ENCODE measurements at regions not wholly inside any gene's neighbourhood (a gene's known extent, or its start where the extent isn't known, plus 50 kb on each side); places are given as distances from the start of the nearest gene placed in this dataset.
A peak's percentile ranks its signal among the peaks of the same experiment; 100 is the strongest.
"Not testable (repeated sequence)": the region's sequence is repeated elsewhere in the genome, so short reads cannot be mapped to it uniquely, and the experiment has no call there.

DNA sequence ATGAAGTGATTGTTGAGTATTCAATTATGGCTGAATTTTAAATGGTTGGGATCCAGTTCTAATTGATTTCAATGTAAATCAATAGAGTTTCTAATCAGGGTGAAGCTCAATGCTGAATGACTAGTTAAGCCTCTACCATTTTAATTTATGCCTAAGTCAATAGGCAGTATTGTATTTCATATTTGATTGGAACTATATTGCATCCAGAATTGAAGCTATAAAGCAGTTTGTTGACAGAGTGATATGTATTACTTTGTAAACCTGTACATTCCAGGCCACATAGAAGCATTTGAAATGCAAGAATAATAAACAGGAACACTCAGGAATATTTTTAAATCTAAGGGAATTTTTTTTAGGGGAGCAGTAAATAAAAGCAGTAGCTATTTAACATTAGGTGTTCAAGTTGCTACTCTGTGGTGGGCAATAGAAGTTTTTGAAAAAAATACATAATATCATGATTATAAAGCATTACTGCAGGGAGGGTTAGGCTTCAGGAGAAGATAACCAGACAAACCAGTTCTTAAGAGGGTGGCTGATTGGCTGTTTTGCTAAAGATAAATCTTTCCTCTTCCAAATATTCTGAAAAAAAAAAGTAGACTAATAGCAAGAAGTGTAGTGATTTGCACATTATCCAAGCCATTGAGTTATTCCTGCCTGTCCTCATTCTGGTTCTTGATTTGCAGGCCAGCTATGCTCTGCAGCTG is 492.0 kb upstream of the MEF2C start:
- no peak for DNase-seq

DNA sequence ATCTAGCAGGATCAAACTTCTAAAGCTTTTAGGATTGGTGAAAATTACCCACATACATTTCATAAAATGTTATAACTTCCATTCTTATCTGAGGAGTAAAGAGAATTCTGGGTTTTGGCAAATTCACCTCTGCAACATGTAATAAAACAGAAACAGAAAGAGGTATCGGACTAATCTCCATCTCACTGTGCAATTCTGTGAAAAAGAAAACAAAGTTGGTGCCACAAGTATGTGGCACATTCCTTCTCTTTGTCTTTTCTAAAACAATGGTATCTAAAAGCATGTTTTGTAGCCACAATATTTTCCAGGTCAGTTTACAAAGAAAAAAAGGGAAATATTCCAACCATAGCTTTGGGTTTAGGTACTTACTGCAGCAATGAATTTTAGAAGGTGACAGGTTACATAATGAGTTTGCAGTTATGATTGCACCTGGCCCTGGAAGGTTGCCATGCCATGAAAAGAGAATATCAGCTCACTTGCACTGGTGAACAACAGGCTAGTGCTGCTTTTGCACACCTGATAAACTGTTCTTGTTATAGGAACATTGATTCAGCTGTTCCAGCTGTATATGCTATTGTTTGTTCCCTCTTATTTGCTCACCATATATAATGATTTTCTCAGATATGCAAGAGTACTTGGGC is 491.3 kb upstream of the MEF2C start:
- DNase-seq = no peak

DNA sequence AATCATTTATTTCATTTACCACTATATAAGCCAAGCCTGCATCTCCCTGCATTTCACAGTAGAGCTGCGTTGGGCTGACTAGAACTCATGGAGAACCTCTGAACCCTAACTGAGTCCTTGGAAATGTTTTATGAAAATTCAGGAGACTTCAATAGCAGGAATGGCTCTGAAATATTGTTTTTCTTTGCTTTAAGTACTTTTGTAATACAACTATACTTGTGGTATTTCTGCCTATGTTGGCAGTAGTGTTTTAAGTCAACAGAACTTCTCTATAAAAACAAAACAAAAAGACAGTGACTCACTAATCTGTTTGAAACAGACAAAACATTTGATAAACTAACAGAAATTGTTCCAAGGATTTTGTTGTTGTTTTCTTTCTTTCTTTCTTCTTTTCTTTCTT is 489.2 kb upstream of the MEF2C start:
- DNase-seq = no peak

DNA sequence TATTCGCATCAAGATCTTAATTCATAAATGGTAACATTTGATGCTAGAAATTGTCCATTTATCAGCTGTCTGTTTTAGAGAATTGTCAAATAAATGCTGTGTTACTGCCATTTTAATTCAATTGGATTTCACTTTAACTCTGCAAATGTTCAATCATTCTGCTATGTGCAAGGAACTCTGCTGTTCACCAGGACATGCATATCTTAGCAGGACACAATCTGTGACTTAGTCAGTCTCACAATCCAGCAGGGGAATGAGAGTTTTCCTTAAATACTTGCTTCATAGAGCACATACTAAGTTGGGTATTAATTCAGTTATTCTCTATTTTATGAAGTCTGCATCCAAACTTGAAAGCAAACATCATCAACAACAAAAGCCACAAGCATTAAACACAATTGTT is 488.7 kb upstream of the MEF2C start:
- DNase-seq = no peak

DNA sequence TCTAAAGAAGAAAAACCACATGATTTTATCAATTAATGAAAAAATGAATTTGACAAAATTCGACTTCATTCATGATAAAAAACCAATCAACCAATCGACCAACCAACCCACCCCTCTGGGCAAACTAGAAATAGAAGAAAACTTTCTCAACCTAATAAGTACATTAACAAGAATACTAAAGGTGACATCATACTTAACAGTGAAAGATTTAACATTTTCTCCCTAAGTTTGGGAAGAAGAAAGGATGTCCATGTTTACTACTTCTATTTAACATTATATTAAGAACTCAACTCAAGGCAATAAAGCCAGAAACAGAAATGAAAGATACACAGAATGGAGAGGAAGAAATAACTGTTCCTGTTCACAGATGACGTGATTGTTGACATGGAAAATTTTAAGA is 476.1 kb upstream of the MEF2C start:
- DNase-seq = no peak

DNA sequence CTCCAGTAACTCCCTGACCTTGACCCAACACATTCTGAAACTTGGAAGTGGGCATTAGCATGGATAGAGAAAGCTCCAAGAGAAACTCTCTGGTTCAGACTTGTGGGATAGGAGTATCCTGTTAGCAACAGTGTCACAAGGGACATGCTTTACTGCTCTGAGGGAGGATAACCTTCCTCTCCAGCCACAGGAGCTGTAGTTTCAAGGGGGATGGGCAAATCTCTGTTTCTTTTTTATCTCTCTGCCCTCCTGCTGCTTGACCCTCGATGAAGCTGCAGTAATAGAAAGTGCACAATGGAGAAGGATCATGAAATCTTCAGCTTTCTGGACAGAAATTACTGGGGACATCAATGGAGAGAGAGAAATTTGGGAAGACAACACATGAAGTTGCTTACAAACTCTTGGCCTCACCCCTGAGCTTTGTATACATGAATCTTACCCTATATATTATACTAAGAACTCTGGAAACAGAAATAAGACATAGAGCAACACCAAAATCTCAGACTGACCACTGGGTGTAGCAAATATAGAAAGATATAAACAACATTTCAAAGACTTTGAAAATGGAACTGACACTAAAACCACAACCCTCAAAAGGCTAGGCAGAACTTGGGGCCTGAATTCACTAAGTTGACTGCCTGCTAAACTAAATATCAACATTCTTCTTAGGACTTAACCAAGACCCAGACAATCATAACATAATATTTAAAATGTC is 471.0 kb upstream of the MEF2C start:
- DNase-seq = no peak

DNA sequence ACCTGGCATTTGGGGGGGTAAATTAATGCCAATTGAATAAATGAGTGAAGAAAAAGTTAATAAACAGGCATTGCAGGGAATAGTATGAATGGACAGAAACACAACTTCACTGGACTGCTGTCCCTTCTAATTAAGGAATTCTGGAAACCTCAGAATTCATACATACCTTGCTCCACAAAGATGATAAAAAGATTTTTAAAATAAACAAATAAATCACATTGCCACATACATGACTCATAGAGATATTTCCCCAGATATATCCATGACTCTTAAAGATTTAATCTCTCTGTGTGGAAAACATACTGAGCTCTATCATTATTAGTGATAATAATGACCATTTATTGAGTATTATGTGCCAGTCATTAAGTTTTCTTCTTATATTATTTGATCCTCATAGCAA is 469.0 kb upstream of the MEF2C start:
- DNase-seq = no peak

DNA sequence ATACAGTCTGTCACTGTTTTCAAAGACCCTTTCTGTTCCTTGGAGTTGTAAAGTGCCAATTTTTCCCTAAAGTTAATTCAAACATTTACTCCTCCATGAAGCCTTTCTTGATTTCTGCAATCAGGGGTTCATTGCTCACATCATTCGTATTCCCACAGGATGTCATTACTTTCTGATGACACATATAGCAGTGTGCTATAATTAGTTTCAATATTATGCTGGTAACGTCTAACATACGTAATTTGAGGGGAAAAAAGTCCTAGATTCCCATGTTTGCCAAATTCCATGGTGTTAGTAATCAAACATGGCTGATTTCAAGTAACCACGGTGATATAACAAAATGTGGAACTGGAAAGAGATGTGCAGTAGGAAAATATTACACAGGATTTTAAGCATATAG is 468.2 kb upstream of the MEF2C start:
- DNase-seq = no peak

DNA sequence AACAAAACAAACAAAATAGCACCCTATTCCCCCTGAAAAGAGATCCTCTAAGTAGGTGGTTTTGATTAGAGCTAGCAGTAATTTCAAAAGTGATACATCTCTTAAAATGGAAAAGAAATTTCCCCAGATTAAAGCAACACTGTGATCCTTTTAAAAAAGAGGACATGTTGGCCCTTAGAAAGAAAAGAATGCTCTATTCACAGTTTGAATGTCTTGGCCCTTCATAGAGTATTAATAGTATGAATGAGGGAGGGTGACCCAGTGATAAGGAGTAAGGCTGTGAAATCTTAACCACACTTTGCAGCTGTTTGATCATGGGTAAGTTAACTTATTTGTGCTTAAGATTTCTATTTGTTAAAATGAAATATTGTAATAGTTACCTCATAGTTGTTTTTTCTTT is 467.7 kb upstream of the MEF2C start:
- no peak for DNase-seq

DNA sequence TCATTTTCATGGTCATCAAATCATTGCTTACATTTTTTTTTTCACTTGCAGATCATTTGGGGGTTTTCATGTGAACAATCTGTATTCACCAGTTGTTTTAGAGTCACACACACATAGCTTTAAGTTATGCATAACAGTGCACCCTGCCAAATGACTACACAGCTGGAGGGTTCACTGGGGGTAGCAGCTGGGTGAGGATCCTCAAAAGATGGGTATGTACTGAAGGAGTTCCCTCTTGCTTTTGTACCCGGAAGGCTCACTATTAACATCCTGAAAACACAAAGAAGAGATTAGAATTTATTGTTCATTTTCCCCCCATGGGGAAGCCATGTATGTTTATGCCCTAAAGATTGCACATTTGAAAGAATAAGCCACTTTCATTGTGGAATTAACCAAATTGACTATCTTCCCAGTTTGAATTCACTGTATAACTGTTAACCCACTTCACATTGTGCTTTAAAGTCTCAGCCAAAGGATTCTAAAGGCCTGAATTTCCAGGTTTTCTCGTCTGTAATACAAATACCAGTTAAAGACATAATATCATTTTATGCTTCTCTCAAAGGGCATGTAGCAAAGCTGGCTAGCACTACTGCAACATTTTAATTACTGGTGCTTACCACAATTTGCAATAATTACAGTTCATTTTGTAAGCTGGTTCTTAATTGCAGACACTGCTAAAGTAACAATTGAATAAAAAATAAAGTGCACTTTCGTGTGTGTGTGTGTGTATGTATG is 466.4 kb upstream of the MEF2C start:
- no peak for DNase-seq

DNA sequence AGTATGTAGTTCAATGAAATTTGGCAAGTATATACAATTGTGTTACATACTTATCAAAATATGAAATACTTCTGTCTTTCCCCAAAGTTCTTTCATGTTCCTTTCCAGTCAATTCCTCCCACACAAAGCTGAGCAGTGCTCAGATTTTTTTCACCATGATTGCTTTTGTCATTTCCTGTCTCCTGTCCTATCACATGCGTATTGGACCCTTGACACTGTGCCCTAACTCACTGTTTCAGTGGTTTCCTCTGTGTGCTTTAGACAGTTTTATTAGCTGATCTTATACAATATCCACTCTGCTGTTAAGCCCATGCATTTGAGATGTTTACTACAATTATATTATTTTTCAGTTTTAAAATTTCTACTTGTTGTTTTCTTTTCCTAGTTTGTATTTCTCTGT is 463.6 kb upstream of the MEF2C start:
- no peak for DNase-seq

DNA sequence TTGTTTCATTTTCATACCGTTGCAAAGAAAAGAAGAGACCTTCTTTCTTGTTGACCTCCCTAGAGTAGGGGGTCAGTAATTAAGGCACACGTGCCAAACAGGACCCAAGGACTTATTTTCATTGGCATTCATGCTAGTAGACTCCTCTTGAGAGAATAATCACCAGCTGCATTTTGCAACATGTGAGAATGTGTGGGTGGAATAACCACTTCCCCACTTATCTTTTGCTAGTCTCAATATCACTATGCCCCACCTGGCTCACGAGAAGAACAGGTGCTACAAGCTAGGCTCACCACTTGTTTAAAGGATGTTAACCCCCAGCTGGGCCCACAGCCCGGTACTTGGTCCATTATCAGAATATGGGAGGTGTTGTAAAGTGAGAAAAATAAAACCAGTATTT is 460.7 kb upstream of the MEF2C start:
- peak; percentile 23 for DNase-seq

DNA sequence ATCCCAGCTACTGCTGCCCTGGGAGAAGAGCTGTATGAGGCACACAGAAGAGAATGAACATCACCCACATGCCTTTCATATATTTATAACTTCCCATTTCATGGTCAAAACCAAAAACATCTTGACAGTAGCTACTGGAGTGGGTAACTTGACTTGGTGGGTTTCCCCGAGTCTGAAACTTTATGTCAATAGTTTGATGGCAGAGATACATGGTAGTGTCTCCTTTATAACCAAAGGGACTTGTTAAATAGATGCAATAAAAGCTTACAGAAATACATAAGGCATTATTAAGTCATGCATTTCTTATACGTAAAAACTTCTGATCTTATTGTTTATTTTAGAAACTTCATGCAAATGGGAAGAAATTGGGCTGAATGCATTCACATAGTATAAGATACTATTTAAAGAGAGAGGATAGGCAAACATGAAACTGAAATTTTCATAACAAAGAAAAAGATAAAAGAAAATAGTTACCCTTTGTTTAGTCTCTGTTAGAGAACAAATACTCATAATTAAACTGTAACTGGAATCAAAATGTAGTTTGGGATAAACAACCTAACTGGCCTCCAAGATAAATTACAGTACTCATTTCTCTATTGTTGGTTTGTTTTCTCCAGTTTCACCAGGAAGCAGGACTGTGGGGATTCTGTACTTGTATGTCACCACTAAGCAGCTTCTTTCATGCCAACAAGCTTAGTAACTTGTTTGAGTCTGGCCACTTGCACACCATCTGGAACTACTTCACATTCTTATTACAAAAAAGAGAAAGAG is 459.3 kb upstream of the MEF2C start:
- DNase-seq = no peak

DNA sequence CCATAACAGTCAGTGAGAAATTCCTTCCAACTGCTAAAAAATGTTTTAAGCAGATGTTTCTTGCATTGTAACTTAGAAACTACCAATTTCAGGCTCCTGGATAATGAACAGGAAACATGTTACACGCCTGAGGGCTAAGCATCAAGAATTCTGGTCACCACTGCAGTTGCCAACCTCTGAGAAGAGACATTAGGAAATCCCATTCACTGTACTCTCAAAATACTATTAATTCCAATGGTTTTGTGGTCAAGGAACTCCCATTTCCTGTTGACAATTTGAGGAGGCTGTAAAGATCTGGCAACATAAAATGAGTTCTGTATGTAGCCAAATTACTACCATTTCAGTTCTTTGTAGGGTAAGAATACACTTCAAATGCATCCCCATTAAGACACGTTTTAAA is 456.0 kb upstream of the MEF2C start:
- no peak for DNase-seq

DNA sequence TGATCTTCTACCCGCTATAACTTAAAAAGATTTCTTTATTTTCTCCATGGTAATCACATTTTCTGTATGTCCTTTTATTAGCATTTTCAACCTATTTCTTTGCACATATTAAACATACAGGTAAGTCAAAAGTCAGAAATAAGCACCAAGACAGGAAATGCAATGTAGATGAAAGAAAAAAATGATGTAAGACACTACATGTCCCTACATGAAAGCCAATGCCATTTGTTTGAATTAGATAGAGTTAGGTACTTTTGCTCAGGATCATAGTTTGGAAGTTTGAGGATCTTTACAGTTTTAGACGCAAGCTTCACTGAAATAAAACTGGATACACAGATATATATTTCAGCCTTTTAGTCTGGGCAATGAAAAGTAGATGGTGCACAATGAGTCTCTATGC is 453.1 kb upstream of the MEF2C start:
- DNase-seq = no peak

DNA sequence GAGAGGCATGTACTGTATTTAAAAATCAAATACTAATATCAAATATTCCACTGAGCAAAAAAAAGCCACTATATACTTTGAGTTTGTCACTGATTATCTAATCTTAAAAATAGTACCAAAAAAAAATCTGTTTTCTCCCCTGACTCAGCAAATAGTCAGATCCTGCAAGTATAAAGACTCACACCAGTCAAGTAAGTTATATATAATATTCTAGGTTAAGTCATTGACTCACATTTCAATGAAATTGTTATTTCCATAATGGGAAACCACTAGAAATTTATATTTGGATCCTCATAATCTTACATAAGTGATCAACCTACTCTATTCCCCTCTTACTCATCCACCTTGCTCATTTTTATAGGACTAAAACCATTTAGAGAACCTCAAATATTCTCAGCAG is 447.2 kb upstream of the MEF2C start:
- DNase-seq = no peak

DNA sequence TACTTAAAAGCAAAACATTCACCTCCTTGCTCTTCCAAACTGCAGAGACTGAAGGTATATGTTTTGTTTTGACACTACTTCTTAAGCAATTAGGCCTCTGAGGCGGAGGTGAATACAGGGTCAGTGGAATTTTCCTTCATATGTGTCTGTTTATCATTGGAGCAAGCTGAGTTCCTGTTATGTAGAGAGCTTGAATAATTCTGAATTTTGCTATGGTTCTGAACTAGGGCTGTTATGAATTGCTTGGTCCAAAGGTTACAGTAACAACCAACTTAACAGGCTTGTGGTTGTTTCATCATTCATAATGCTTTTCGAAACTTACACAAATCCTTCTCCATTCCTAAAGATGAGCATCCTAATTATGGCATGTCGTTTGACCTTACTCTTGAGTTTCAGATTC is 444.6 kb upstream of the MEF2C start:
- no peak for DNase-seq

DNA sequence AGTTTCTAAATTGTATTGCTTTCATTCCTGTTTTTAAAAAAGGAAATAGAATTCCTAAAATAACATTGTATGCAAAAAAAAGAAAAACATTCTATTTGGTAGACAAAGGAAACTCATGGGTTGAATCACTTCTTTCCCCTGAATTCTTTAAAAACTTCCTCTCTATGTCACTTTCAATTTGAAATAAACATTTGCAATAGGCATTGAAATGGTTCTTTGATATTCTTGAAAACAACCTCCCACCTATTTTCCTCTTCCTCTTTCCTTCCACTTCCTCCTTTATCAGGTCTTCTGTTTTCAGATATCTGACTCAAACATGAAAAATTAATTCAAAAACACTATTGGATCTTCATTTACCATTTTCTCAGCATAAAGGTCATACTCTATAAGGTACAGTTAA is 442.0 kb upstream of the MEF2C start:
- DNase-seq = no peak

DNA sequence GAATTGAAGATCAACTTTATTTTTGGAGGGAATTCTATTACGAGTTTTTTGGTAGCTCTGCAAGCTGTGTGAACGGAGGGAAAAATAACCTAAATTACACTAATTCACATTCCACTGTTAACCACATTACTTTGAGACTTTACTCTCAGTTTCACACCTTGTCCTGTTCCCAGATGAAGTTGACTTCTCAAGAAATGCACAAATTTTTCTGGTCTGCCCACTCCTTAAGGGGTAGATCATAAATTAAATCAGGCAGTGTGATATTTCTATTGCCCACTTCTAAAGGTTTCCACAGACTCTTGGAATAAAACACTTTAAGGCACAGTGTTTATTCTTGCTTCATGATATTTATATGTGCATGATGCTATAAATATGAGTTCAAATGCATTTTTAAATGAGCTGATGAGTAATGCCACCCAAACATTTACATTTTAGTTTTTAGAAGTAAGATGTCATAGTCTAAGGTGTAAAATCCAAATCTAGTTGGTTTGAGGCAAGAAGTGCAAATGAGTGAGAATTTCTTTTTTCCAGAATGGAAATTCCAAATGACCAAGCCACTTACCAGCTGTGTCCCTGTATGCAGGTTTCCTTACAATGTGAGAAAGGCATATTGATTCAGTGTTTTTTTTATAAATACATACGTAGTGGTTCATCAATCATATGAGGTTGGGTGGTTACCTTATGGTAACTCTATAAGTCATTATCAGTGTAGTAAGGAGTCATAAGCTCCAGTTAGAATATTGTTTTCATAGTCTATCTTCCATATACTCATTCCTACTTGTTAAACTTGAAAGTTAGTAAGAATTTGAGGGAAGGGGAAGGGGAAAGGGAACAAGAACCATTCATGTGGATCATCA is 437.7 kb upstream of the MEF2C start:
- DNase-seq = no peak

DNA sequence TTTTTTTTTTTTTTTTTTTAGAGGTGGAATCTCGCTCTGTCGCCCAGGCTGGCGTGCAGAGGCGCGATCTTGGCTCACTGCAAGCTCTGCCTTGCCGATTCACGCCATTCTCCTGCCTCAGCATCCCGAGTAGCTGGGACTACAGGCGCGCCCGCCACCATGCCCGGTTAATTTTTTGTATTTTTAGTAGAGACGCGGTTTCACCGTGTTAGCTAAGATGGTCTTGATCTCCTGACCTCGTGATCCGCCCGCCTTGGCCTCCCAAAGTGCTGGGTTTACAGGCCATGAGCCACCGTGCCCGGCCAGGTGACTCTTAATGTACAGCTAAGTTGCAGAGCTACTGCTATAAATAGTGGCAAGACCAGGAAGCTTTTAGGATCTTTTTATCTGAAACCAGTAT is 434.9 kb upstream of the MEF2C start:
- not testable (repeated sequence) for DNase-seq

DNA sequence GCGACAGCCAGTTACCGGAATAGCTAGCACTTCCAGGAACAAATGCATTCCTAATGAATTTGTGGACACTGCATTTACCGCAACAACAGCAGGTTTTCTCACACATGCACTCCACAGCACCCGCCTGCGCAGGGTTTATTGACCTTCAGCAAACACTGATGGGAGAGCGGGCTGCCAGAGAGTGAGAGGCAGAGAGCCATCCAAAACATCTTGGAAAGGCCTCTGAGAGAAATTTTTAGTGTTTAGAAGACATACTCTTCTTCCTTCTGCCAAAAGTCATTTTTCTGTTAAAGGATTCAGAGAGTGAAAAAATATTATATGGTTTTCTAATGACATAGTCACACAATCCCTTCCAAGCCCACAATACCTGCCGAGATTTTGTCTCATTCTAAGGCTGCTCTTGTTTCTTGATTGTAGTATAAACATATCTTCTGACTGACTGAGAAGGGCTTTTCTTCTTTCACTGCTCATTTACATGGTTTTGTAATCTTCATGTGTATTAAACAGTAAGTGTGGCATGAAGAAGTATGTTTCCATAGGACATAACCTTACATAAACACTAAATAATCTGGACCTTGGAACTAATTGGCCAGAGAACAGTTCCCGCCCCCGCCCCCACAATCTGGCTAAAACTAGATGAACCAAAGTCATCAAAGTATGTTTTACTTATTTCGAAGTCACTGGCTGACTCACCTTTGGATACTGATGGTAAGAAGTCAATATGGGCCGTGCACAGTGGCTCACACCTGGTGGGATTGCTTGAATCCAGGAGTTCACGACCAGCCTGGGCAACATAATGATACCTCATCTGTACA is 432.5 kb upstream of the MEF2C start:
- DNase-seq = no peak

Measured in activated CD4-positive, alpha-beta T cell treated with anti-CD3 and anti-CD28 coated beads, Interleukin-2, Interleukin-6, amounts not matched to agents 100 ng/mL and 50 ng/mL, durations not matched to agents 16 hours and 8 hours (primary cell).